ENCODE measurements at regions not wholly inside any gene's neighbourhood (a gene's known extent, or its start where the extent isn't known, plus 50 kb on each side); places are given as distances from the start of the nearest gene placed in this dataset.
"Not testable (repeated sequence)": the region's sequence is repeated elsewhere in the genome, so short reads cannot be mapped to it uniquely, and the experiment has no call there.

DNA sequence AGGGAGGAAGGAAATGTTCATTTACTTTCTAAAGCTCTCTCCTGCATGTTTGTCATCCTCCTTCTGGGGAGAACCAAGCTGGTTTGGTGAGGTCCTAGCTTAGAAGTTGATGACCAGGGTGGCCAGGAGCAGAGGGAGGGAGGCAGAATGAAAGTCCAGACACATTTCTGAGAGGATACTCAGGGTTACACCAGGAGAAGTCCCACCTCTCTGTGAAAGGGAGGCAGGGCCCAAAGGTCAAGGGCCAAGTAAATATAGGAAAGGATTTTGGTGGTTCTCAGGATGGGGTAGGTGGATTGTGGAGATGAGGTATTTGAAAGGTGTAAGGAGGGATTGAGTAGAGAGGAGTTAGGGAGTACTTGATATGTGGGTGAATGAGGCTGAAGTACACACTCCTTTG, 58.0 kb upstream of the FBXO11 start:
- DNase-seq: no peak

- no peak for DNase-seq
Observed at GRCh38 chr2:47964722-47965434, 58.6 kb upstream of the FBXO11 start.

DNA sequence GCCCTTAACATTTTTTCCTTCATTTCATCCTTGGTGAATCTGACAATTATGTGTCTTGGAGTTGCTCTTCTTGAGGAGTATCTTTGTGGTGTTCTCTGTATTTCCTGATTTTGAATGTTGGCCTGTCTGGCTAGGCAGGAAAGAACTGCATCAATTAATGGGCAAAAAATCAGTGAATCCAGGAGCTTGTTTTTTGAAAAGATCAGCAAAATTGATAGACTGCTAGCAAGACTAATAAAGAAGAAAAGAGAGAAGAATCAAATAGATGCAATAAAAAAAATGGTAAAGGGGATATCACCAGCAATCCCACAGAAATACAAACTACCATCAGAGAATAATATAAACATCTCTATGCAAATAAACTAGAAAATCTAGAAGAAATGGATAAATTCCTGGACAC, 70.4 kb upstream of the FBXO11 start:
- DNase-seq: not testable (repeated sequence)

- DNase-seq: no peak
Observed at GRCh38 chr2:47984041-47984440, 77.7 kb upstream of the FBXO11 start.

DNA sequence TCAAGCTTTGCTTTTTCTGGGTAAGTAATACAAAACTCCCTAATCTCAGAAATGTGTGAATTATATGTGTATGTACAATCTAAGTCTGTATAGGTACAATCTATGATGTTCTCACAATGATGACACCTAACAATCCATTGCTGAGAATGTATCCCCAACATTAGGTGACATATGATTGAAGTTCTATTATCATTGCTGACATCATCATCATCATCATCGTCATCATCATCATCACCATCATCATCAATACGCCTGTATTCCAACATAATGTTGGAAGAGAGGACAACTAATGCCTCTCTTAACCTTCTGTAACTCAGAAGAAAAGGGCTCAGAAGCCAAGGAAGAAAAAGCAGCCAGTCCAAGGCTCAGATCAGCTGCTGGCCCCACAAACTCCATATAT, 84.2 kb upstream of the FBXO11 start:
- no peak for DNase-seq

DNA sequence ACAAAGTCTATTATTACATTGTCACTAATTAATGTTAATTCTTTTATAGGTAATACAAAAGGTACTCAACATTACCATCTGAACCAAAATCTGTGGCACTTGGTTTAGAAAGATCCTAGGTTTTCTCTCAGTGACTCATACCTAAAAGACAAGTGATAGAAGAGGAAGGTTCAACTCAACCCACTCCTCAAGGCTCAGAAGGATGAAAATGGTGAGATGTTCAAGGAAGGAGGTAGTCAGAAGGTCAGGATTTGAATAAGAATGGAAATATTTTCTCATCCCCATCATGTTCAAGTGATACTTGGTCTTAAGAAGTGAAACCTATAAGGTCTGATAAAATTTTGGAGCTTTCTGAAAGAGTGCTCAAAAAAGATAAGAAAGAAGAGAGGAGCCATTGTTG, 86.4 kb upstream of the FBXO11 start:
- no peak for DNase-seq

- DNase-seq: no peak
Observed at GRCh38 chr2:47996808-47997207, 90.5 kb upstream of the FBXO11 start.

- DNase-seq: no peak
Observed at GRCh38 chr2:47999512-47999911, 93.2 kb upstream of the FBXO11 start.

DNA sequence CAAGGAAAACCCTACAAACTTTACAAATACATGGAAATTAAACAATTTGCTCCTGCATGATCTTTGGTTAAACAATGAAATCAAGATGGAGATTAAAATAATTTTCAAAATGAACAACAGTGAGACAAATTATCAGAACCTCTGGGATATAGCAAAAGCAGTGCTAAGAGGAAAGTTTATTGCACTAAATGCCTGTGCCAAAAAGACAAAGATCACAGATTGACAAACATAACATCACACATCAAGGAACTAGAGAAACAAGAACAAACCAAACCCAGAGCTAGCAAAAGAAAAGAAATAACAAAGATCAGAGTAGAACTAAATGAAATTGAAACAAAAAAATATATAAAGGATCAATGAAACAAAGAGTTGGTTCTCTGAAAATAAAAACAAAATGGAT, 95.2 kb upstream of the FBXO11 start:
- DNase-seq: no peak

DNA sequence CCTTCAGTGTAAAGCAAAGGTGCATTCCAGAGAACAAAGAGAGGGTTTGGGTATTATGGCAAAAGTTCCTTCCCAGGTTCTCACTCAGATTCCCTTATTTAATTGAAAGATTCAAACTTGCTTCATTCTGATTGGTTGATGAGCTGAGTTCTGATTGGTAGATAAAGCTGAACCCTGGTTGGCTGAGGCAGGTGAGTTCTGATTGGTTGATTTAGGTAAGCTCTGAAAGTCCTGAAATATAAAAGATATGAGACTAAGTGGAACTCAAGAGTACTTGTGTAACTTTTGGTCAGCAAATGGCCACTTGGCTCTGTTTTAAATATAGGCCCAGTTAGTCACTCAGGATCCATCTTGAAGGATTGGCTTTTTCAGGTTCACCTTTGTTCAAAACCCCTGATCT, 99.8 kb upstream of the FBXO11 start:
- no peak for DNase-seq

DNA sequence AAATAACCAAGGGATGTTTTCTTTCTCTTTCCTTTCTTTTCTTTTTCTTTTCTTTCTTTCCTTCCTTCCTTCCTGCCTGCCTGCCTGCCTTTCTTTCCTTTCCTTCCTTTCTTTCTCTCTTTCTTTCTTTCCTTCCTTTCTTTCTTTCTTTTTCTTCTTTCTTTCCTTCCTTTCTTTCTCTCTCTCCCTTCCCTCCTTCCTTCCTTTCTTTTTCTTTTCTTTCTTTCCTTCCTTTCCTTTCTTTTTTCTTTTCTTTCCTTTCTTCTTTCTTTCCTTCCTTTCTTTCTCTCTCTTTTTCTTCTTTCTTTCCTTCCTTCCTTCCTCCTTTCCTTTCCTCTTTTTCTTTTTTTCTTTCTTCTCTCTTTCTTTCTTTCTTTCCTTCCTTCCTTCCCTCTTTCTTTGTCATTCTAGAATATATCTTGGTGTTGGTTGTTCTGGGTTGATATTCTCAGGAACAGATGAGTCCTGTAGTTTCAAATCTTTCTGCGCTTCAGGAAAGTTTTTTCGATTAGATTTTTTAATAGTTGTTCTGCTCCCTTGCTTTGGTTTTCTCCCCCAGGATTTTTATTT, 101.5 kb upstream of the FBXO11 start:
- no peak for DNase-seq

- DNase-seq: no peak
Observed at GRCh38 chr2:48009256-48009655, 103.0 kb upstream of the FBXO11 start.

GRCh38 chr2:48015421-48015820, 109.1 kb upstream of the FBXO11 start:
- no peak for DNase-seq

DNA sequence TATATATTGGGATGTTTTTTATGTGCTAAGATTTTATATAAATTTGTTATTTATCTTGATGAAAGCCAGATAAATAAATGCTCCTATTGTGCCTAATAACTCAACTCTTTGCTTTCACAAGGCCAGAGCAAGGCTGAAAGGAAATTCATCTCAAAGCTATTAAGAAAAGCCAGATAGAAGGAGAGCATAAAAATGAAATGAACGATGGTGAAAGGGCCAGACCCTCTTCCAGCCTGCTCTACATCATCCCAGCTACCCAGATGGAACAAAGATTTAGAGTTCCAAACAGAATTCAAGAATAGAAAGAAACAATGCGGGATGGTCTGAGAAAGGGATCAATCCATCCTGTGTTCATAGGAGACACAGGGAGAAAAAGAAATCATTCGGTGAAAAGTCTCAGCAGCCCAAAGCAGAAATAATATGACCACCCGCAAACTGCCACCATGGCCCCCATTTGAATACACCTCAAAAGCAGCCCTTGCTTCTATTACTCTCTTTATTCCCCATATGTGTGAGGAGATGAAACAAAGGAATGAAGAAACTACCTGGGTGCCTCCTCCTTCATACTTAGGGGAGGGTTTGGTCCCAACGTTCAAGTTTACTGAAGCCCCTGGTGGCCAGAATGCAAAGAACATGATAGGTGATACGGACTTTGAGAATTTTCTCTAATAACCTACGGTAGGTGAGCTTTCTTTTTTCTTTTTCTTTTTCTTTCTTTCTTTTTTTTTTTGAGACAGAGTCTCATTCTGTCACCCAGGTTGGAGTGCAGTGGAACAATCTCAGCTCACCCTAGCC, 110.1 kb upstream of the FBXO11 start:
- DNase-seq: no peak

GRCh38 chr2:48017136-48017535, 110.8 kb upstream of the FBXO11 start:
- DNase-seq: no peak

GRCh38 chr2:48018480-48018879, 112.2 kb upstream of the FBXO11 start:
- DNase-seq: no peak

- DNase-seq: no peak
Observed at GRCh38 chr2:48026865-48027264, 120.6 kb upstream of the FBXO11 start.

GRCh38 chr2:48032765-48033164, 126.5 kb upstream of the FBXO11 start:
- no peak for DNase-seq

DNA sequence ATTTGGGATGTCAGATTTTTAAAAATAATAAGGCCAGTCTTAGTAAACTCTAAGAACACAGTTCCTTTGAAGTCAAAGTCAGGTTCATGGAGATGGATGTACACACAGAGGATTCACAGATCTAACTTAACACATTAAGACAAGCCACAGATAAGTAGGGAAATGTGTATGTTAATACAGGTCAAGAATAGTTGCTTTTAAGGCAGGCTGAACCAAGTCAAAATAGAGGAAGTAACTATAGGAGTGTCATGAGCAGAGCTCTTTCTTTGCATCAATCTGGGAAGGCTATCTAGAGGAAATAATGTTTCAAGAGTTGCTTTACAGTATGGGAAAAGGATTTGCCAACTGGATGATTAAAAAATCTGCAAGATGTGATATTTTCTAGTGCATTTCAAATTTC, 128.0 kb upstream of the FBXO11 start:
- no peak for DNase-seq

- no peak for DNase-seq
Observed at GRCh38 chr2:48036312-48036711, 130.0 kb upstream of the FBXO11 start.

DNA sequence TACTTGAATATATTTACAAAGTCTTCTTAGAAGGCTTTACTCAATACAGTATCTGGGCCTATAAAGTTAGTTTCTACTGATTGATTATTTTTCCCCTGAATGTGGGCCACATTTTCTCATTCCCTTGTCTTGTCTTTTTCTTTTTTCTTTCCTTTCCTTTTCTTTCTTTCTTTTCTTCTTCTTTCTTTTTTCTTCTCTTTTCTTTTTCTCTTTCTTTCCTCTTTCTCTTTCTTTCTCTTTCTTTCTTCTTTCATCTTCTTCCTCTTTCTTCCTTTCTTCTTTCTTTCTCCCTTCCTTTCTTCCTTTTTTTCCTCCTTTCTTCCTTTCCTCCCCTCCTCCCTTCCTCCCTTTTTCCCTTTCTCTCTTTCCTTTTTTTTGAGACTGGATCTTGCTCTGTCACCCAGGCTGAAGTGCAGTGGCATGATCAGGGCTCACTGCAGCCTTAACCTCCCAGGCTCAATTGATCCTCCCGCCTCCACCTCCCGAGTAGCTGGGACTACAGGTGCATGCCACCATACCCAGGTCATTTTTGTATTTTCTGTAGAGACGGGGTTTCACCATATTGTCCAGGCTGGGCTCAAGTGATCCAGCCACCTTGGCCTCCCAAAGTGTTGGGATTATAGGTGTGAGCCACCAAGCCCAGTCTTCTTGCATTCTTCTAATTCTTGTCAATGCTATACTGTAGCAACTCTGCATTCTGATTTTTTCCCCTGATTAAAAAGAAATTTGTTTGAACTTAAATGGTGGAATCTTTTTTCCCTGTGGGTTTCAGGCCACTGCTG, 133.1 kb upstream of the FBXO11 start:
- no peak for DNase-seq

- no peak for DNase-seq
Observed at GRCh38 chr2:48043131-48043700, 136.9 kb upstream of the FBXO11 start.

GRCh38 chr2:48043746-48044145, 137.4 kb upstream of the FBXO11 start:
- no peak for DNase-seq
